HG02571 (cell line): ENCODE measurements at regions not wholly inside any gene's neighbourhood (a gene's known extent, or its start where the extent isn't known, plus 50 kb on each side); places are given as distances from the start of the nearest gene placed in this dataset.
A peak's percentile ranks its signal among the peaks of the same experiment; 100 is the strongest.

Experiments
- ATAC-seq: cut with Tn5 transposase; IDR thresholded peaks from one replicate; pipeline ENCODE4 v1.9.1; 2021; ENCODE audit warnings: mild to moderate bottlenecking, moderate library complexity; ENCODE audit not compliant: unreplicated experiment

- no peak for ATAC-seq
Observed at GRCh38 chr18:64219517-64219916, 70.6 kb upstream of the LINC00305 start.

GRCh38 chr18:64210401-64210949 is 61.6 kb upstream of the LINC00305 start:
- ATAC-seq: no peak

- ATAC-seq: no peak
Observed at GRCh38 chr18:64208516-64208915, 59.6 kb upstream of the LINC00305 start.

GRCh38 chr18:64207820-64208219 is 58.9 kb upstream of the LINC00305 start:
- ATAC-seq: no peak

- ATAC-seq: no peak
Observed at GRCh38 chr18:64203295-64203694, 54.4 kb upstream of the LINC00305 start.

GRCh38 chr18:64202863-64203262 is 54.0 kb upstream of the LINC00305 start:
- ATAC-seq: no peak

- ATAC-seq: peak; percentile 53
Observed at GRCh38 chr18:64202210-64202836, 53.4 kb upstream of the LINC00305 start.

- no peak for ATAC-seq
Observed at GRCh38 chr18:64201781-64202180, 52.9 kb upstream of the LINC00305 start.

GRCh38 chr18:64199581-64199980 is 50.7 kb upstream of the LINC00305 start:
- ATAC-seq: no peak
